KMS-11 (cell line): ENCODE measurements at regions not wholly inside any gene's neighbourhood (a gene's known extent, or its start where the extent isn't known, plus 50 kb on each side); places are given as distances from the start of the nearest gene placed in this dataset.

ENCODE experiments used
- H2AFZ ChIP-seq: fragments of 200-600 bp; sonication (generic); 2 replicates; pipeline ENCODE4 v1.6.1; 2016; ENCODE audit warnings: antibody characterized with exemption, mixed run types, low read depth
- H3K27ac ChIP-seq: fragments of 200-600 bp; sonication (generic); 2 replicates; pipeline ENCODE4 v1.6.1; 2016; ENCODE audit warnings: mild to moderate bottlenecking, mixed run types
- H3K27me3 ChIP-seq: fragments of 200-600 bp; sonication (generic); 2 replicates; pipeline ENCODE4 v1.6.1; 2017; ENCODE audit warnings: mild to moderate bottlenecking, low read depth, mixed run types, moderate library complexity; ENCODE audit not compliant: insufficient read depth
- H3K36me3 ChIP-seq: fragments of 200-600 bp; sonication (generic); 2 replicates; pipeline ENCODE4 v1.6.1; 2017; ENCODE audit warnings: mild to moderate bottlenecking, mixed run types; ENCODE audit not compliant: insufficient read depth
- H3K4me1 ChIP-seq: fragments of 200-600 bp; sonication (generic); 2 replicates; pipeline ENCODE4 v1.6.1; 2016; ENCODE audit warnings: mild to moderate bottlenecking, low read depth, mixed run types; ENCODE audit not compliant: poor library complexity, severe bottlenecking
- H3K4me2 ChIP-seq: fragments of 200-600 bp; sonication (generic); 2 replicates; pipeline ENCODE4 v1.7.0; 2016; ENCODE audit warnings: mild to moderate bottlenecking, mixed run types
- H3K4me3 ChIP-seq: fragments of 200-600 bp; sonication (generic); IDR thresholded peaks from 2 replicates; pipeline ENCODE4 v1.6.1; 2017; ENCODE audit warnings: low read depth, low read length, mixed read lengths; ENCODE audit not compliant: insufficient read depth
- H3K79me2 ChIP-seq: fragments of 200-600 bp; sonication (generic); 2 replicates; pipeline ENCODE4 v1.6.1; 2016; ENCODE audit warnings: low read depth, mixed run types; ENCODE audit not compliant: insufficient read depth
- H3K9ac ChIP-seq: fragments of 200-600 bp; sonication (generic); 2 replicates; pipeline ENCODE4 v1.6.1; 2016; ENCODE audit warnings: mild to moderate bottlenecking, mixed run types
- H4K20me1 ChIP-seq: fragments of 200-600 bp; sonication (generic); 2 replicates; pipeline ENCODE4 v1.6.1; 2016; ENCODE audit warnings: mild to moderate bottlenecking, mixed run types; ENCODE audit not compliant: insufficient read depth
- TF ChIP-seq, protein P1 (sequence below): fragments of 200-600 bp; sonication (generic); conservative IDR thresholded peaks from 2 replicates; pipeline ENCODE4 v1.6.1; 2017; ENCODE audit warnings: low read depth, mild to moderate bottlenecking, antibody characterized with exemption, low read length, moderate library complexity, mixed read lengths

DNA sequence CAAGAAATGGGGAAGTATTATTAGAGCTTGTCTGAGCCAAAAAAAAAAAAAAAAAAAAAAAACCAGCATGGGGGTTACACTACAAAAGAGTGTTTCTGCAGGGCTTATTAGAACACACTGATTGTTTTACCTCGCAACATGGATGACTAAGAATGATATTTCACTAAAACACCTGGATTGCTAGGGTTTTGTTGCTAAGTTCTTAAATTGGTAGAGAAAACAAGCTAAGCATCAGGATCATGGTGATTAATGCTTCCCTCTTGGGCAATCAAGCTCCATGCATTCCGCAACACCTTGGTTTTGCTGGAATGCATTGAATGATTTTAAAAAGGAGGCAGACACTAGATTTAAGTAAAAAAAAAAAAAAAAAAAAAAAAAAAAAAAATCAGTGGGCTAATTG, 931.4 kb upstream of the CDH8 start:
- TF ChIP-seq, protein P1, sequence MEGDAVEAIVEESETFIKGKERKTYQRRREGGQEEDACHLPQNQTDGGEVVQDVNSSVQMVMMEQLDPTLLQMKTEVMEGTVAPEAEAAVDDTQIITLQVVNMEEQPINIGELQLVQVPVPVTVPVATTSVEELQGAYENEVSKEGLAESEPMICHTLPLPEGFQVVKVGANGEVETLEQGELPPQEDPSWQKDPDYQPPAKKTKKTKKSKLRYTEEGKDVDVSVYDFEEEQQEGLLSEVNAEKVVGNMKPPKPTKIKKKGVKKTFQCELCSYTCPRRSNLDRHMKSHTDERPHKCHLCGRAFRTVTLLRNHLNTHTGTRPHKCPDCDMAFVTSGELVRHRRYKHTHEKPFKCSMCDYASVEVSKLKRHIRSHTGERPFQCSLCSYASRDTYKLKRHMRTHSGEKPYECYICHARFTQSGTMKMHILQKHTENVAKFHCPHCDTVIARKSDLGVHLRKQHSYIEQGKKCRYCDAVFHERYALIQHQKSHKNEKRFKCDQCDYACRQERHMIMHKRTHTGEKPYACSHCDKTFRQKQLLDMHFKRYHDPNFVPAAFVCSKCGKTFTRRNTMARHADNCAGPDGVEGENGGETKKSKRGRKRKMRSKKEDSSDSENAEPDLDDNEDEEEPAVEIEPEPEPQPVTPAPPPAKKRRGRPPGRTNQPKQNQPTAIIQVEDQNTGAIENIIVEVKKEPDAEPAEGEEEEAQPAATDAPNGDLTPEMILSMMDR = no peak

DNA sequence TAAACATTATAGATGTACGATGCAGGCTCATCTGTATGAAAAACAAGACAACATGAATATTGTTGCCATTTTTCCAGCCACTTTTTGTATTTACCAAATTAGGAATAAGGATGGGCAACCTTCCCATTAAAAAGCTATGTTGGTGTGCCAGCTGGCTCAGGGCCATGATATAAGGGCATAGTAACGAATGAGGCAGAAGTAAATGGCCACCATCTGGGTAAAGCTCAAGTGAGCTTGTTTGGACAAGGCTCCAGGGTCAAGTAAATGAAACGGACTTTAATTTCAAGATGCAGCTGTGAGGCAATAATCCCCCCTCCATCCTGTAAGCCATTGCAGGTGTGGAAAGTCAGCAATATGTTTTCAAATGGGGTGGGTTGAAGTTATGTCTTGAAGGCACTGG, 930.9 kb upstream of the CDH8 start:
- Histone ChIP-seq H3K27me3 (no peaks in the 10 kb centered on the region), H3K79me2 (no peaks in the 10 kb centered on the region), H4K20me1 (no peaks in the 10 kb centered on the region), H3K4me2 (no peak overlapping the region), H3K27ac (no peak overlapping the region), H3K4me3 (no peak overlapping the region), H3K9ac (no peak overlapping the region), H3K4me1 (peaks cover 4% of the 10 kb centered on the region), H2AFZ (no peak overlapping the region), H3K36me3 (no peaks in the 10 kb centered on the region)
- TF ChIP-seq, protein P1 = no peak

More for the DNA sequence above, 931.4 kb upstream of the CDH8 start:
- no peaks in the 10 kb centered on the region for H3K79me2 ChIP-seq
- H3K36me3 ChIP-seq = no peaks in the 10 kb centered on the region
- H3K4me3 ChIP-seq = no peak overlapping the region
- H2AFZ ChIP-seq = no peak overlapping the region
- H3K27me3 ChIP-seq = no peaks in the 10 kb centered on the region
- peaks cover 4% of the 10 kb centered on the region for H3K4me1 ChIP-seq
- no peak overlapping the region for H3K4me2 ChIP-seq
- H3K27ac ChIP-seq = no peak overlapping the region
- H4K20me1 ChIP-seq = no peaks in the 10 kb centered on the region
- H3K9ac ChIP-seq = no peak overlapping the region

DNA sequence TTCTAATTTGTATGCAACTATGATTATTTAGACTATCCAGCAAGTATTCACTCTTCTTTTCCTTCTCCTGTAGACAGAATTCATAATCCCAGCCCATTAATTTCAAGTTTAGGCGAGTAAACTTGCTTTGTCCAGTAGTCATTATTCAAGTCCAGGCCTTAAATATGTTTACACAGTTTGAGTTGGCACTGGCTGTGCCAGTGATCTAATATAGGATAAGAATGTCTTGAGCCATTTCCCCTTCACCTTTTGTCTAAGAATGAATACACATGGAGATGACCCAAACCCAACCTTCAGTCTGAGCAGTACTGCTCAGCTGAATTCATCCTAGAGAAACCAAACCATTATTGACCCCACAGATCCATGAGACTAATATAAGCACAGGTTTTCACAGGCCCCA, 930.4 kb upstream of the CDH8 start:
- Histone ChIP-seq H3K4me1 (peaks cover 4% of the 10 kb centered on the region), H3K36me3 (no peaks in the 10 kb centered on the region), H4K20me1 (no peaks in the 10 kb centered on the region), H2AFZ (no peak overlapping the region), H3K9ac (no peak overlapping the region), H3K4me3 (no peak overlapping the region), H3K4me2 (no peak overlapping the region), H3K79me2 (no peaks in the 10 kb centered on the region), H3K27ac (no peak overlapping the region), H3K27me3 (no peaks in the 10 kb centered on the region)
- TF ChIP-seq, protein P1 = no peak

DNA sequence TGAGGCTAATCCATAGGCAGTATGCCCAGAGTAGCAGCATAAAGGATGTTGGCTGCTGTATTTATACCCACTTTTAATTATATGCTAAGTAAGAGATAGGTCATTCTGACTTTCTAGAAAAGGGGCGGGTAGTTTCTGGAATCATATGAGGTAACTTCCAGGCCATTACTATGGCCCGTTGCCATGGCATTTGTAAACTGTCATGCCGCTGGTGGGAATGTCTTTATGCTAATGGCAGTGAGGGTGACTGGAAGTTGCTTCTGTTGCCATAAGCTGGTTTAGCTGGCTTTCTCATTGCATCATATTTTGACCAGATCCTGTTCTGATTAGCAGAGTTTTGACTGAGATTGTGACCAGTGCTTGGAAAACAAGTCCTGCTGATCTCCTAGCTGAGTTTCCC, 929.6 kb upstream of the CDH8 start:
- TF ChIP-seq, protein P1 = no peak
- H3K36me3 ChIP-seq = no peaks in the 10 kb centered on the region
- no peaks in the 10 kb centered on the region for H3K27me3 ChIP-seq
- H3K4me1 ChIP-seq = peaks cover 4% of the 10 kb centered on the region
- no peak overlapping the region for H3K27ac ChIP-seq
- no peak overlapping the region for H3K9ac ChIP-seq
- H3K4me2 ChIP-seq = no peak overlapping the region
- no peak overlapping the region for H2AFZ ChIP-seq
- H3K4me3 ChIP-seq = no peak overlapping the region
- H4K20me1 ChIP-seq = no peaks in the 10 kb centered on the region
- H3K79me2 ChIP-seq = no peaks in the 10 kb centered on the region
